Keratinocyte (primary cell): ENCODE measurements at regions not wholly inside any gene's neighbourhood (a gene's known extent, or its start where the extent isn't known, plus 50 kb on each side); places are given as distances from the start of the nearest gene placed in this dataset.

Experiments used
- DNase-seq: peaks from one replicate; pipeline ENCODE4 v3.0.0-alpha.2; 2011; ENCODE audit warnings: low read depth, missing footprints, low spot score
- FAIRE-seq: peaks from 2 replicates; lab custom pipeline; 2011; peaks lifted over from hg19 to GRCh38; lab: Jason Lieb, UNC
- H2AFZ ChIP-seq: 2 replicates; pipeline ENCODE4 v1.6.0; 2012; ENCODE audit warnings: low read length, control low read depth, inconsistent platforms; ENCODE audit not compliant: control insufficient read depth
- H3K27ac ChIP-seq: 2 replicates; pipeline ENCODE4 v1.5.1; 2011; ENCODE audit warnings: low read length; ENCODE audit not compliant: control insufficient read depth, insufficient read depth
- H3K27me3 ChIP-seq: 3 replicates; pipeline ENCODE4 v1.6.0; 2011; ENCODE audit warnings: low read length; ENCODE audit not compliant: control insufficient read depth, insufficient read depth; ENCODE audit errors: extremely low read depth
- H3K36me3 ChIP-seq, 2 experiments: 2 replicates in 1 of 2; 3 replicates in 1 of 2; pipeline ENCODE4 v1.5.1; 2011; ENCODE audit warnings: low read length in 2 of 2, mild to moderate bottlenecking in 1 of 2; ENCODE audit not compliant: control insufficient read depth in 2 of 2, insufficient read depth in 2 of 2; ENCODE audit errors: extremely low read depth in 1 of 2
- H3K4me1 ChIP-seq: 3 replicates; pipeline ENCODE4 v1.5.1; 2011; ENCODE audit warnings: low read length; ENCODE audit not compliant: control insufficient read depth, insufficient read depth; ENCODE audit errors: extremely low read depth
- H3K4me2 ChIP-seq: 3 replicates; pipeline ENCODE4 v1.6.0; 2011; ENCODE audit warnings: low read depth, low read length; ENCODE audit not compliant: control insufficient read depth, insufficient read depth; ENCODE audit errors: extremely low read depth
- H3K4me3 ChIP-seq, 3 experiments: fragments of 200-600 bp in 1 of 3; sonication (generic) in 1 of 3; 2 replicates in 2 of 3; 3 replicates in 1 of 3; pipeline ENCODE4 v1.5.1; 2011 to 2016; ENCODE audit warnings: low read length in 3 of 3, mild to moderate bottlenecking in 3 of 3, control low read depth in 2 of 3, inconsistent platforms in 1 of 3, low read depth in 1 of 3, mixed read lengths in 1 of 3, mixed run types in 1 of 3, moderate library complexity in 1 of 3; ENCODE audit not compliant: control insufficient read depth in 2 of 3, insufficient read depth in 2 of 3; ENCODE audit errors: extremely low read depth in 1 of 3
- H3K79me2 ChIP-seq: 2 replicates; pipeline ENCODE4 v1.6.0; 2012; ENCODE audit warnings: low read length; ENCODE audit not compliant: control insufficient read depth, insufficient read depth
- H3K9ac ChIP-seq: 3 replicates; pipeline ENCODE4 v1.6.0; 2011; ENCODE audit warnings: low read length; ENCODE audit not compliant: control insufficient read depth, insufficient read depth; ENCODE audit errors: extremely low read depth
- H3K9me1 ChIP-seq: 3 replicates; pipeline ENCODE4 v1.6.0; 2011; ENCODE audit warnings: low read length; ENCODE audit not compliant: control insufficient read depth, insufficient read depth; ENCODE audit errors: extremely low read depth
- H3K9me3 ChIP-seq: 2 replicates; pipeline ENCODE4 v1.5.1; 2012; ENCODE audit warnings: low read depth, low read length; ENCODE audit not compliant: control insufficient read depth
- H4K20me1 ChIP-seq: 3 replicates; pipeline ENCODE4 v1.6.0; 2011; ENCODE audit warnings: low read length; ENCODE audit not compliant: control insufficient read depth, insufficient read depth; ENCODE audit errors: extremely low read depth
- EZH2 ChIP-seq: IDR thresholded peaks from one replicate; pipeline ENCODE4 v1.6.1; 2012; ENCODE audit warnings: inconsistent platforms, mild to moderate bottlenecking, low read length, moderate library complexity
- dilution Hi-C: fragments of 300-500 bp; cut with MboI; formaldehyde crosslinking; loops from one replicate; pipeline ENCODE4 v1.7.0; 2020; ENCODE audit warnings: low sequenced_read_pairs; ENCODE audit not compliant: extremely low pct_ligation_motif_present
- TF ChIP-seq, protein P1 (sequence below), 3 experiments: IDR thresholded peaks in 1 of 3; conservative IDR thresholded peaks in 1 of 3; optimal IDR thresholded peaks in 1 of 3; 2 replicates in 2 of 3; 3 replicates in 1 of 3; pipeline versions ENCODE3 to v1.5.1; 2011; ENCODE audit warnings: low read length in 3 of 3, mild to moderate bottlenecking in 3 of 3, moderate library complexity in 2 of 3, control low read depth in 1 of 3, inconsistent platforms in 1 of 3; ENCODE audit not compliant: insufficient read depth in 2 of 3; ENCODE audit errors: extremely low read depth in 1 of 3

DNA sequence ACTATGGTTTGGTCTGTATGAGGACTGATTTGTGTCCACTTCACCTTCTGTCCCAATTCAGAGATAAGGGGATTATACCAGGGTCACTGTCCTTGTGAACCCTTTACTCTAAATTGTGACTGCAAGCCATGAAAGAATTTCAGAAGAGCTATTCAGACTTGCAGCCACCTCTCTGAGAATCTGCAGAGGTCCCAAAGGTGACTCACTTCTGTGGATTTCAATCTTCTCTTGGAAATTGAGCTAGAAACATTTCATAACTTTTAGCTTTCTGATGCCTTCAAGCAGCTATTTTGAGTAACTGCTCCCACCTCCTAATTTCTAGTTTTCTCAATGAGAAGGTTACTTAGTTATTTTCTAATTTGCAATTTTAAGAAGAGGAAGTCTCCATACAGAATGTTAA is 1242.4 kb upstream of the ACVR2A start:
- Histone ChIP-seq H3K36me3 (no peaks in the 10 kb centered on the region), H2AFZ (no peak overlapping the region), H3K9me1 (no peaks in the 10 kb centered on the region), H3K9me3 (no peaks in the 10 kb centered on the region), H3K27ac (no peak overlapping the region), H4K20me1 (no peaks in the 10 kb centered on the region), H3K9ac (no peak overlapping the region), H3K79me2 (no peaks in the 10 kb centered on the region), H3K4me2 (no peak overlapping the region), H3K4me3 (no peak overlapping the region), H3K4me1 (no peaks in the 10 kb centered on the region), H3K27me3 (no peaks in the 10 kb centered on the region)
- FAIRE-seq (no peak), DNase-seq (no peak)
- TF ChIP-seq, protein P1, sequence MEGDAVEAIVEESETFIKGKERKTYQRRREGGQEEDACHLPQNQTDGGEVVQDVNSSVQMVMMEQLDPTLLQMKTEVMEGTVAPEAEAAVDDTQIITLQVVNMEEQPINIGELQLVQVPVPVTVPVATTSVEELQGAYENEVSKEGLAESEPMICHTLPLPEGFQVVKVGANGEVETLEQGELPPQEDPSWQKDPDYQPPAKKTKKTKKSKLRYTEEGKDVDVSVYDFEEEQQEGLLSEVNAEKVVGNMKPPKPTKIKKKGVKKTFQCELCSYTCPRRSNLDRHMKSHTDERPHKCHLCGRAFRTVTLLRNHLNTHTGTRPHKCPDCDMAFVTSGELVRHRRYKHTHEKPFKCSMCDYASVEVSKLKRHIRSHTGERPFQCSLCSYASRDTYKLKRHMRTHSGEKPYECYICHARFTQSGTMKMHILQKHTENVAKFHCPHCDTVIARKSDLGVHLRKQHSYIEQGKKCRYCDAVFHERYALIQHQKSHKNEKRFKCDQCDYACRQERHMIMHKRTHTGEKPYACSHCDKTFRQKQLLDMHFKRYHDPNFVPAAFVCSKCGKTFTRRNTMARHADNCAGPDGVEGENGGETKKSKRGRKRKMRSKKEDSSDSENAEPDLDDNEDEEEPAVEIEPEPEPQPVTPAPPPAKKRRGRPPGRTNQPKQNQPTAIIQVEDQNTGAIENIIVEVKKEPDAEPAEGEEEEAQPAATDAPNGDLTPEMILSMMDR (optimal IDR thresholded peaks at IDR 0.05 in 1 of 3, IDR thresholded peaks at IDR 0.05 in 1 of 3, conservative IDR thresholded peaks at IDR 0.05 in 1 of 3; ENCODE audit: extremely low read depth in 1 of 3, insufficient read depth in 2 of 3, low read length in 3 of 3) = no peak
- TF ChIP-seq EZH2 = no peak
- dilution Hi-C loops = no loop called here

DNA sequence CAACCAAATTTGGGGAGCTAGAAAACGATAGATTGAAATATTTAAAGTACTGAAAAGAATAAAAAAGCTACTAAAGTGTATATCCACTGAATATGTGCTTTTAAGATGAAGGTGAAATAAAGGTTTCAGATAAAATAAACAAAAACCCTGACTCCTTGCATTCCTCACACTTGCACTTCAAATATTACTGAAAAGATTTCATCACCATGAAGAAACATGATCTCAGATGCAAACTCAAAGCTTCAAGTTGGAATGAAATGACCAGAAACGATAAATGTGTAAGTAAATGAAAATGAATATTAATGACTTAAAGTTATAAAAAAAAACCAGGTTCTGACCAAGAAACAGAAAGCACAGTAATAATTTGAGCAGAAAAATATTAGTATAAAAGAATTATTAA is 1246.0 kb upstream of the ACVR2A start:
- no peaks in the 10 kb centered on the region for H3K4me1 ChIP-seq
- dilution Hi-C loops = no loop called here
- no peaks in the 10 kb centered on the region for H3K79me2 ChIP-seq
- DNase-seq (no peak), FAIRE-seq (no peak)
- H3K9ac ChIP-seq = no peak overlapping the region
- H3K4me2 ChIP-seq = no peak overlapping the region
- no peak for TF ChIP-seq EZH2
- TF ChIP-seq, protein P1 (optimal IDR thresholded peaks at IDR 0.05 in 1 of 3, IDR thresholded peaks at IDR 0.05 in 1 of 3, conservative IDR thresholded peaks at IDR 0.05 in 1 of 3; ENCODE audit: extremely low read depth in 1 of 3, insufficient read depth in 2 of 3, low read length in 3 of 3) = no peak
- H2AFZ ChIP-seq = no peak overlapping the region
- no peaks in the 10 kb centered on the region for H3K9me3 ChIP-seq
- H3K36me3 ChIP-seq = no peaks in the 10 kb centered on the region
- H3K27me3 ChIP-seq = no peaks in the 10 kb centered on the region
- H3K9me1 ChIP-seq = no peaks in the 10 kb centered on the region
- H3K27ac ChIP-seq = no peak overlapping the region
- H3K4me3 ChIP-seq = no peak overlapping the region
- H4K20me1 ChIP-seq = no peaks in the 10 kb centered on the region
